ENCODE measurements at regions not wholly inside any gene's neighbourhood (a gene's known extent, or its start where the extent isn't known, plus 50 kb on each side); places are given as distances from the start of the nearest gene placed in this dataset.

- Histone ChIP-seq H3K9me2 (replicated peaks; ENCODE audit: control insufficient read depth, low read length) (no peaks in the 10 kb centered on the region), H3F3A (ENCODE audit: control insufficient read depth, insufficient read depth) (peaks cover 2% of the 10 kb centered on the region; the same call in 1 of the 2 replicates), H4K20me1 (ENCODE audit: control insufficient read depth, insufficient read depth, low read depth, low read length) (no peaks in the 10 kb centered on the region), H3K27me3 (ENCODE audit: control insufficient read depth, low read length) (peaks cover 63% of the 10 kb centered on the region), H3K4me2 (ENCODE audit: low read length) (peak overlapping the region; percentile 66), H3K27ac (ENCODE audit: low read depth, low read length) (no peak overlapping the region), H3K36me3 (ENCODE audit: control insufficient read depth, low read length) (no peaks in the 10 kb centered on the region), H3K4me3 (ENCODE audit: low read length) (peak overlapping the region; percentile 23), H3K9me3 (ENCODE audit: control insufficient read depth, insufficient read depth, low read length) (no peaks in the 10 kb centered on the region), H3K4me1 (ENCODE audit: control insufficient read depth, low read length) (peaks cover 30% of the 10 kb centered on the region), H3K79me2 (ENCODE audit: control insufficient read depth, low read length) (no peaks in the 10 kb centered on the region)
- TF ChIP-seq EZH2phosphoT487 (IDR thresholded peaks at IDR 0.05; ENCODE audit: borderline replicate concordance, low read length) (no peak), CTCF (IDR thresholded peaks at IDR 0.05; ENCODE audit: low read depth, low read length, poor library complexity, severe bottlenecking) (no peak)
Measured at GRCh38 chr6:41428336-41428995, 93.1 kb downstream of the NCR2 start.

GRCh38 chr6:41428996-41429421 is 93.6 kb downstream of the NCR2 start:
- H3K4me2 ChIP-seq (ENCODE audit: low read length) = peak overlapping the region; percentile 66
- H3K4me3 ChIP-seq (ENCODE audit: low read length) = no peak overlapping the region
- H3K27me3 ChIP-seq (ENCODE audit: control insufficient read depth, low read length) = peaks cover 61% of the 10 kb centered on the region
- TF ChIP-seq CTCF (IDR thresholded peaks at IDR 0.05; ENCODE audit: low read depth, low read length, poor library complexity, severe bottlenecking) (no peak), EZH2phosphoT487 (IDR thresholded peaks at IDR 0.05; ENCODE audit: borderline replicate concordance, low read length) (no peak)
- peaks cover 30% of the 10 kb centered on the region for H3K4me1 ChIP-seq (ENCODE audit: control insufficient read depth, low read length)
- H3F3A ChIP-seq (ENCODE audit: control insufficient read depth, insufficient read depth) = peaks cover 2% of the 10 kb centered on the region; the same call in 1 of the 2 replicates
- H3K9me3 ChIP-seq (ENCODE audit: control insufficient read depth, insufficient read depth, low read length) = no peaks in the 10 kb centered on the region
- no peaks in the 10 kb centered on the region for H3K9me2 ChIP-seq (replicated peaks; ENCODE audit: control insufficient read depth, low read length)
- no peaks in the 10 kb centered on the region for H3K79me2 ChIP-seq (ENCODE audit: control insufficient read depth, low read length)
- H3K27ac ChIP-seq (ENCODE audit: low read depth, low read length) = no peak overlapping the region
- H4K20me1 ChIP-seq (ENCODE audit: control insufficient read depth, insufficient read depth, low read depth, low read length) = no peaks in the 10 kb centered on the region
- no peaks in the 10 kb centered on the region for H3K36me3 ChIP-seq (ENCODE audit: control insufficient read depth, low read length)

GRCh38 chr6:41429506-41430504 is 94.4 kb downstream of the NCR2 start:
- H3K9me3 ChIP-seq (ENCODE audit: control insufficient read depth, insufficient read depth, low read length) = no peaks in the 10 kb centered on the region
- no peak overlapping the region for H3K27ac ChIP-seq (ENCODE audit: low read depth, low read length)
- no peaks in the 10 kb centered on the region for H3K36me3 ChIP-seq (ENCODE audit: control insufficient read depth, low read length)
- no peaks in the 10 kb centered on the region for H3K9me2 ChIP-seq (replicated peaks; ENCODE audit: control insufficient read depth, low read length)
- no peak for TF ChIP-seq EZH2phosphoT487 (IDR thresholded peaks at IDR 0.05; ENCODE audit: borderline replicate concordance, low read length)
- no peak for TF ChIP-seq CTCF (IDR thresholded peaks at IDR 0.05; ENCODE audit: low read depth, low read length, poor library complexity, severe bottlenecking)
- no peaks in the 10 kb centered on the region for H3K79me2 ChIP-seq (ENCODE audit: control insufficient read depth, low read length)
- H3K4me2 ChIP-seq (ENCODE audit: low read length) = no peak overlapping the region
- H4K20me1 ChIP-seq (ENCODE audit: control insufficient read depth, insufficient read depth, low read depth, low read length) = no peaks in the 10 kb centered on the region
- peaks cover 27% of the 10 kb centered on the region for H3K4me1 ChIP-seq (ENCODE audit: control insufficient read depth, low read length)
- peaks cover 2% of the 10 kb centered on the region; the same call in 1 of the 2 replicates for H3F3A ChIP-seq (ENCODE audit: control insufficient read depth, insufficient read depth)
- H3K4me3 ChIP-seq (ENCODE audit: low read length) = no peak overlapping the region
- H3K27me3 ChIP-seq (ENCODE audit: control insufficient read depth, low read length) = peaks cover 61% of the 10 kb centered on the region

Data from DOHH2 (cell line).